PC-9 (cell line): ENCODE measurements at regions not wholly inside any gene's neighbourhood (a gene's known extent, or its start where the extent isn't known, plus 50 kb on each side); places are given as distances from the start of the nearest gene placed in this dataset.

Experiments used
- CTCF ChIP-seq: fragments of 200-600 bp; sonication (generic); conservative IDR thresholded peaks from 2 replicates; pipeline ENCODE4 v1.6.1; 2017; ENCODE audit warnings: mixed run types, antibody characterized with exemption, mild to moderate bottlenecking, moderate library complexity
- EZH2 ChIP-seq: fragments of 200-600 bp; sonication (generic); IDR thresholded peaks from 2 replicates; pipeline ENCODE4 v1.8.0; 2017; ENCODE audit warnings: antibody characterized with exemption, low read depth

DNA sequence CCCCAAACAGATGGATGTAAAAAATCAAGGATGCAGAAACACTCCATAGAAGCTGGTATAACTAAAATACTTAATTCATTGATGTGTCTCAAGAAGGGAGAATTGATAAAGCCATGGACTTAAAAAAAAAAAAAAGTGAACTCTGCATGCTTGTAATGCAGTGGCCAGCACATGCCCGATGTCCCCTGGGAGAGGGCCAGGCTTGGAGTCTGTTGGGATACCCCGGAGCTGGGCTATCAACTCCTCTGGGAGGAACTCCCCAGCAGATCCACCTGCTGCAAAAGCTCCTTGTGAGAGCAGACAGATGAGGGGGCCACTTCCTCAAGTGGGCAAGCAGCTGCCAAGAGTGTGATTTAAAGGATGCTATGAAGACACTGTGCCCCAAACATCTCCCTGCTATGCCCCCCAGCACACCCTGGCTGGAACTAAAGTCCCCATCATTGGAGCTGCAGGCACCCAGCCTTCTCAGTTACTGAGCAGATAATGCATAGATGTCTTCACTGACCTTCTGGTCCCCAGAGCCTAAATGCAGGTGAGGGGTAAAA lies 311.5 kb upstream of the ID2 start:
- TF ChIP-seq CTCF (no peak), EZH2 (no peak)
